Neural crest cell (in vitro differentiated cells): ENCODE measurements at regions not wholly inside any gene's neighbourhood (a gene's known extent, or its start where the extent isn't known, plus 50 kb on each side); places are given as distances from the start of the nearest gene placed in this dataset.

ENCODE experiments used
- DNase-seq: peaks from one replicate; pipeline ENCODE4 v3.0.0; 2021; ENCODE audit warnings: low read depth, mixed read lengths, low spot score
- H3K27ac Mint-ChIP-seq: one replicate; pipeline ENCODE4 v1.8.0; 2021; ENCODE audit warnings: mild to moderate bottlenecking, mixed read lengths; ENCODE audit not compliant: unreplicated experiment
- H3K27me3 Mint-ChIP-seq: 2 replicates; pipeline ENCODE4 v1.8.0; 2021; ENCODE audit warnings: low read depth, mild to moderate bottlenecking, mixed read lengths
- H3K36me3 Mint-ChIP-seq: 2 replicates; pipeline ENCODE4 v1.8.0; 2021; ENCODE audit warnings: low read depth, mild to moderate bottlenecking, mixed read lengths
- H3K4me1 Mint-ChIP-seq: 2 replicates; pipeline ENCODE4 v1.8.0; 2021; ENCODE audit warnings: mixed read lengths
- H3K4me3 Mint-ChIP-seq: one replicate; pipeline ENCODE4 v1.8.0; 2021; ENCODE audit warnings: mild to moderate bottlenecking, mixed read lengths
- H3K9me3 Mint-ChIP-seq: 2 replicates; pipeline ENCODE4 v1.8.0; 2021; ENCODE audit warnings: mixed read lengths
- TF ChIP-seq, protein P1 (sequence below): fragments of 200-600 bp; sonication (generic); conservative IDR thresholded peaks from 2 replicates; pipeline ENCODE4 v1.5.0; 2021; ENCODE audit warnings: antibody characterized with exemption, mild to moderate bottlenecking

GRCh38 chr1:208895181-208895580, 651.0 kb upstream of the PLXNA2 start:
- no peak for DNase-seq
- Mint-ChIP-seq H3K4me1 (peaks cover 6% of the 10 kb centered on the region), H3K9me3 (no peaks in the 10 kb centered on the region), H3K36me3 (no peaks in the 10 kb centered on the region), H3K4me3 (no peak overlapping the region), H3K27ac (no peak overlapping the region), H3K27me3 (no peaks in the 10 kb centered on the region)
- TF ChIP-seq, protein P1, sequence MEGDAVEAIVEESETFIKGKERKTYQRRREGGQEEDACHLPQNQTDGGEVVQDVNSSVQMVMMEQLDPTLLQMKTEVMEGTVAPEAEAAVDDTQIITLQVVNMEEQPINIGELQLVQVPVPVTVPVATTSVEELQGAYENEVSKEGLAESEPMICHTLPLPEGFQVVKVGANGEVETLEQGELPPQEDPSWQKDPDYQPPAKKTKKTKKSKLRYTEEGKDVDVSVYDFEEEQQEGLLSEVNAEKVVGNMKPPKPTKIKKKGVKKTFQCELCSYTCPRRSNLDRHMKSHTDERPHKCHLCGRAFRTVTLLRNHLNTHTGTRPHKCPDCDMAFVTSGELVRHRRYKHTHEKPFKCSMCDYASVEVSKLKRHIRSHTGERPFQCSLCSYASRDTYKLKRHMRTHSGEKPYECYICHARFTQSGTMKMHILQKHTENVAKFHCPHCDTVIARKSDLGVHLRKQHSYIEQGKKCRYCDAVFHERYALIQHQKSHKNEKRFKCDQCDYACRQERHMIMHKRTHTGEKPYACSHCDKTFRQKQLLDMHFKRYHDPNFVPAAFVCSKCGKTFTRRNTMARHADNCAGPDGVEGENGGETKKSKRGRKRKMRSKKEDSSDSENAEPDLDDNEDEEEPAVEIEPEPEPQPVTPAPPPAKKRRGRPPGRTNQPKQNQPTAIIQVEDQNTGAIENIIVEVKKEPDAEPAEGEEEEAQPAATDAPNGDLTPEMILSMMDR: no peak

DNA sequence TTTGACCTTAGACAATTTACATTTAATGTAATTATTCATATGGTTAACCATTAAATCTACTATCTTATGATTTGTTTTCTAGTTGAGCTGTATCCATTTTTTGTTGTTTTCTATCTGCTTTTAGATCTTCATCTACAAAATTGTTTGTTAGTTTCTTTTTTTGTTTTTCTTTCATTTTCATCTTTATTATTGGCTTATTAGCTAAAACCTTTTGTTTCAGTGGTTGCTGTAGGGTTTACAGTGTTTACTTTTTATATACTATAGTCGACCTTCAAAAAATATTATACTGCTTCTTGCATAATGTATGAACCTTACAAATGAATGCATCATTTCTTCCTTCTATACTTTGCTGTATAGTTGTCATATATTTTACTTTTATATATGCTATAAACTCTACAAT, 651.6 kb upstream of the PLXNA2 start:
- Mint-ChIP-seq H3K4me1 (peaks cover 6% of the 10 kb centered on the region), H3K4me3 (no peak overlapping the region)

GRCh38 chr1:208896768-208897167, 652.6 kb upstream of the PLXNA2 start:
- no peaks in the 10 kb centered on the region for H3K27me3 Mint-ChIP-seq
- no peak overlapping the region for H3K4me3 Mint-ChIP-seq
- no peak overlapping the region for H3K27ac Mint-ChIP-seq
- TF ChIP-seq, protein P1: no peak
- DNase-seq: no peak
- no peaks in the 10 kb centered on the region for H3K9me3 Mint-ChIP-seq
- no peaks in the 10 kb centered on the region for H3K36me3 Mint-ChIP-seq
- H3K4me1 Mint-ChIP-seq: peaks cover 6% of the 10 kb centered on the region

More for the DNA sequence above, 651.6 kb upstream of the PLXNA2 start:
- DNase-seq: no peak
- TF ChIP-seq, protein P1: no peak
- Mint-ChIP-seq H3K27ac (no peak overlapping the region), H3K9me3 (no peaks in the 10 kb centered on the region), H3K27me3 (no peaks in the 10 kb centered on the region), H3K36me3 (no peaks in the 10 kb centered on the region)

GRCh38 chr1:208899438-208899837, 655.3 kb upstream of the PLXNA2 start:
- no peaks in the 10 kb centered on the region for H3K9me3 Mint-ChIP-seq
- H3K27ac Mint-ChIP-seq: no peak overlapping the region
- TF ChIP-seq, protein P1: no peak

GRCh38 chr1:208903251-208903905, 659.2 kb upstream of the PLXNA2 start:
- H3K36me3 Mint-ChIP-seq: no peaks in the 10 kb centered on the region
- DNase-seq: no peak
- no peaks in the 10 kb centered on the region for H3K4me1 Mint-ChIP-seq
- H3K27me3 Mint-ChIP-seq: no peaks in the 10 kb centered on the region
- H3K27ac Mint-ChIP-seq: no peak overlapping the region
- H3K9me3 Mint-ChIP-seq: no peaks in the 10 kb centered on the region
- TF ChIP-seq, protein P1: no peak
- H3K4me3 Mint-ChIP-seq: no peak overlapping the region

More at GRCh38 chr1:208899438-208899837, 655.3 kb upstream of the PLXNA2 start:
- no peaks in the 10 kb centered on the region for H3K36me3 Mint-ChIP-seq
- H3K4me3 Mint-ChIP-seq: no peak overlapping the region
- DNase-seq: no peak
- H3K27me3 Mint-ChIP-seq: no peaks in the 10 kb centered on the region
- no peaks in the 10 kb centered on the region for H3K4me1 Mint-ChIP-seq
